ENCODE measurements at regions not wholly inside any gene's neighbourhood (a gene's known extent, or its start where the extent isn't known, plus 50 kb on each side); places are given as distances from the start of the nearest gene placed in this dataset.

DNA sequence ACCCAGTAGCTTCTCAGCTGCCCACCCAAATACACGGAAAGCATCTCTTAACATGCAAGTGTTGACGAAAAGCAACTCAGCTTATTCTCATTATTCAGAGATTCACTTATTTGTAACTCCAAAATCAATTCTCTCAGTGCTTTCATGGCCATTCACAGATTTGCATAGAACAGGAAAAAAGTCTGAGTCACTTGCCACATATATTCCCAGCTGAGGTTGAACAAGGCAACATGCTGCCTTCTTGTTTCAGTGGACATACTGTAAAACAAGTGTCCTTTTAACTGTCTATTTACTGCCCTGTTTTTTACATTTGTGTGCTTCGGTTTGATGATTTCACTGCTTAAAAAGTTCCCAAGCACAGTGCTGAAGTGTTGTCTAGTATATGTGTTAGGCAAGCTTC lies 273.0 kb downstream of the LTN1 start:
- in situ Hi-C loops (cut with MboI; ENCODE audit: low pct_ligation_motif_present in 1 of 4, low pct_unique_long_range_greater_than_20kb in 1 of 4, low sequenced_read_pairs in 3 of 4) = no loop called here

DNA sequence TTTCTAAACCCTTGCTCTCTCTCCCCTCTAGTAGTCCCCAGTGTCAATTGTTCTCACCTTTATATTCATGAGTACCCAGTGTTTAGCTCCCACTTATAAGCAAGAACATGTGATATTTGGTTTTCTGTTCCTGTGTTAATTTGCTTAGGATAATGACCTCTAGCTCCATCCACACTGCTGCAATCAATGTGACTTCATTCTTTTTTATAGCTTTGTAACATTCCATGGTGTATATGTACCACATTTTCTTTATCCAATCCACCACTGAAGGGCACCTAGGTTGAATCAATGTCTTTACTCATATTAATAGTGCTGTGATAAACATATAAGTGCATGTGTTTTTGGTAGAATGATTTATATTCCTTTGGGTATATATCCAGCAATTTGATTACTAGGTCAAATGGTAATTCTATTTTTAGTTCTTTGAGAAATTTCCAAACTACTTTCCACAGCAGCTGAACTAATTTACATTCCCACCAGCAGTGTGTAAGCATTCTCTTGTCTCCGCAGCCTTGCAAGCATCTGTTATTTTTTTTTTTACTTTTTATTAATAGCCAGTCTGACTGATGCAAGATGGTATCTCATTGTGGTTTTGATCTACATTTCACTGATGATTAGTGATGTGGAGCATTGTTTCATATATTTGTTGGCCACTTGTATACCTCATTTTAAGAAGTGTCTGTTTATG lies 277.8 kb downstream of the LTN1 start:
- Histone ChIP-seq H3K36me3 (no peaks in the 10 kb centered on the region), H3K4me3 (no peak overlapping the region), H3K27me3 (no peaks in the 10 kb centered on the region), H3K4me1 (no peaks in the 10 kb centered on the region), H3K9me3 (no peaks in the 10 kb centered on the region), H3K27ac (no peak overlapping the region)
- no peak for TF ChIP-seq POLR2A (IDR thresholded peaks at IDR 0.05)
- TF ChIP-seq, protein P1, sequence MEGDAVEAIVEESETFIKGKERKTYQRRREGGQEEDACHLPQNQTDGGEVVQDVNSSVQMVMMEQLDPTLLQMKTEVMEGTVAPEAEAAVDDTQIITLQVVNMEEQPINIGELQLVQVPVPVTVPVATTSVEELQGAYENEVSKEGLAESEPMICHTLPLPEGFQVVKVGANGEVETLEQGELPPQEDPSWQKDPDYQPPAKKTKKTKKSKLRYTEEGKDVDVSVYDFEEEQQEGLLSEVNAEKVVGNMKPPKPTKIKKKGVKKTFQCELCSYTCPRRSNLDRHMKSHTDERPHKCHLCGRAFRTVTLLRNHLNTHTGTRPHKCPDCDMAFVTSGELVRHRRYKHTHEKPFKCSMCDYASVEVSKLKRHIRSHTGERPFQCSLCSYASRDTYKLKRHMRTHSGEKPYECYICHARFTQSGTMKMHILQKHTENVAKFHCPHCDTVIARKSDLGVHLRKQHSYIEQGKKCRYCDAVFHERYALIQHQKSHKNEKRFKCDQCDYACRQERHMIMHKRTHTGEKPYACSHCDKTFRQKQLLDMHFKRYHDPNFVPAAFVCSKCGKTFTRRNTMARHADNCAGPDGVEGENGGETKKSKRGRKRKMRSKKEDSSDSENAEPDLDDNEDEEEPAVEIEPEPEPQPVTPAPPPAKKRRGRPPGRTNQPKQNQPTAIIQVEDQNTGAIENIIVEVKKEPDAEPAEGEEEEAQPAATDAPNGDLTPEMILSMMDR (IDR thresholded peaks at IDR 0.05) = no peak
- no peak for TF ChIP-seq EP300 (IDR thresholded peaks at IDR 0.05; ENCODE audit: low read depth)
- no peak for TF ChIP-seq POLR2AphosphoS5 (IDR thresholded peaks at IDR 0.05)
- 57 to 59% methylated on average over 1 of the region's 1 CpG for WGBS, 2 donors (ENCODE audit: low coverage in 1 of 2)
- DNase-seq = no peak
- intact Hi-C loops (cut with DNase I; ENCODE audit: low total_unique reads) (no loop called here), in situ Hi-C loops (cut with MboI; ENCODE audit: low pct_ligation_motif_present in 1 of 4, low pct_unique_long_range_greater_than_20kb in 1 of 4, low sequenced_read_pairs in 3 of 4) (no loop called here)

More for the DNA sequence above, 273.0 kb downstream of the LTN1 start:
- no peaks in the 10 kb centered on the region for H3K9me3 ChIP-seq
- H3K27me3 ChIP-seq = no peaks in the 10 kb centered on the region
- WGBS, 2 donors (ENCODE audit: low coverage in 1 of 2) = 93 to 95% methylated on average over 2 to 3 of the region's 3 CpGs
- intact Hi-C loops (cut with DNase I; ENCODE audit: low total_unique reads) = no loop called here
- no peak for DNase-seq
- no peaks in the 10 kb centered on the region for H3K36me3 ChIP-seq
- H3K4me3 ChIP-seq = no peak overlapping the region
- TF ChIP-seq EP300 (IDR thresholded peaks at IDR 0.05; ENCODE audit: low read depth) = no peak
- TF ChIP-seq, protein P1 (IDR thresholded peaks at IDR 0.05) = no peak
- no peak for TF ChIP-seq POLR2A (IDR thresholded peaks at IDR 0.05)
- TF ChIP-seq POLR2AphosphoS5 (IDR thresholded peaks at IDR 0.05) = no peak
- no peak overlapping the region for H3K27ac ChIP-seq
- no peaks in the 10 kb centered on the region for H3K4me1 ChIP-seq

DNA sequence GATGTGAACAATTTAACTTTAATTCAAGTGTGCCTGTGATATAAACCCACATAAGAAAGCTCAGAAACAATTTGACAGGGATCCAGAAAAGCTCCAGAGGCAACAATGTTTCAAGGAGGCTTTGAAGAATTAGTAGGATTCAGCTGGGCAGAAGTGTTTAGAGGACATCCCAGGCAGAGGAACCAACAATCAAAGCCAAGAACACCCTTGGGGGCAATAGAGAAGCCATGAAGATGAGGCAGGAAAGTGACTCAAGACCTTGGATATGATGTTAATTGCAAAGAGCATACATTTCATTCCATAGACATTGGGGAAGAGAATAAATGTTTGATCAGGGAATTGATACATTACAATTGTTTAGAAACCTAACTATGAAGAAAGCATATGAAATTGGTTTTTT lies 280.3 kb downstream of the LTN1 start:
- Histone ChIP-seq H3K27me3 (no peaks in the 10 kb centered on the region), H3K4me3 (no peak overlapping the region), H3K9me3 (no peaks in the 10 kb centered on the region), H3K4me1 (no peaks in the 10 kb centered on the region), H3K27ac (no peak overlapping the region), H3K36me3 (no peaks in the 10 kb centered on the region)
- no peak for DNase-seq
- TF ChIP-seq POLR2AphosphoS5 (IDR thresholded peaks at IDR 0.05) (no peak), EP300 (IDR thresholded peaks at IDR 0.05; ENCODE audit: low read depth) (no peak), POLR2A (IDR thresholded peaks at IDR 0.05) (no peak)
- TF ChIP-seq, protein P1 (IDR thresholded peaks at IDR 0.05) = no peak
- in situ Hi-C loops (cut with MboI; ENCODE audit: low pct_ligation_motif_present in 1 of 4, low pct_unique_long_range_greater_than_20kb in 1 of 4, low sequenced_read_pairs in 3 of 4) (no loop called here), intact Hi-C loops (cut with DNase I; ENCODE audit: low total_unique reads) (no loop called here)

- no peaks in the 10 kb centered on the region for H3K4me1 ChIP-seq
- H3K36me3 ChIP-seq = no peaks in the 10 kb centered on the region
- H3K4me3 ChIP-seq = no peak overlapping the region
- DNase-seq = no peak
- 75 to 86% methylated on average over 4 of the region's 4 CpGs for WGBS, 2 donors (ENCODE audit: low coverage in 1 of 2)
- no peak overlapping the region for H3K27ac ChIP-seq
- intact Hi-C loops (cut with DNase I; ENCODE audit: low total_unique reads) (no loop called here), in situ Hi-C loops (cut with MboI; ENCODE audit: low pct_ligation_motif_present in 1 of 4, low pct_unique_long_range_greater_than_20kb in 1 of 4, low sequenced_read_pairs in 3 of 4) (no loop called here)
- TF ChIP-seq, protein P1 (IDR thresholded peaks at IDR 0.05) = no peak
- TF ChIP-seq EP300 (IDR thresholded peaks at IDR 0.05; ENCODE audit: low read depth) = no peak
- no peaks in the 10 kb centered on the region for H3K9me3 ChIP-seq
- no peaks in the 10 kb centered on the region for H3K27me3 ChIP-seq
Observed at GRCh38 chr21:28705616-28706015, 287.1 kb downstream of the LTN1 start.

Measured in transverse colon (tissue), 4 donors.